ENCODE measurements at regions not wholly inside any gene's neighbourhood (a gene's known extent, or its start where the extent isn't known, plus 50 kb on each side); places are given as distances from the start of the nearest gene placed in this dataset.
A peak's percentile ranks its signal among the peaks of the same experiment; 100 is the strongest.

DNA sequence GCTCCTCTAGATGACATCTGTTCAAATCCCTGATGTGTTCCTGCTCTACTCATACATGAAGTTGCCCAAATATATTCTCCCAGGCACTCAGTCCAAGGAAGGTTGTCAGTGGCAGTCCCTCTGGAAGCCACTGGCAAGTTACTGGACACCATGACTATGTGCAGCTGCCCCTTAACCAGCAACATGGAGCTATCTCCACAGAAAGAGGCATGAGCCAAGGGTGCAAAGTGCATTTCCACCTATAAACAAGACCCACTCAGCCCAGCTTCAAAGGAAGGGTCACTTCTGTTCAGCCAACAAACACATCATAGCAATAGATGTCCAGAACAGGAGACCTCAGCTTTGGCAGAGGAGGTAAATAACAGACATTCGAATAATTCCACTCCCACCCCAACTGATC lies 217.6 kb upstream of the PMEPA1 start:
- no peak for DNase-seq (ENCODE audit: low spot score)

DNA sequence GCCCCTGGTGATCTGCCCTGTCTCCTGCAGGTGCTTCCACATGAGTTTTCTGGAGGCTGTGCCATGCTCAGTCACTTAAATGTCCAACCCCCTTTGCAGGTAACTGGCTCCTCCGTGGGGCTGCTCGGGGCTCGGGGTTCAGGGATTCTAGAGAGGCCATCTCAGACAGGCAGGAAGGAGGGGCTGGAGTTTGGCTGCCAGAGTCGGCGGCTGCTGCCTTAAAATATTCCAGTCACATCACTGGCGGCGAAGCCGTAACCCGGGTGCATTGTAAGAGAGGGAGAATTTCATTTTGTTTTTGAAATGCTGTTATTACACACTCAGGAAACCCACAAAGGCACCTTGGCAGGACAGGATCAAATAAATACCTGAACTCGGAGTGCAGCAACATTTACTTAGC lies 212.9 kb upstream of the PMEPA1 start:
- DNase-seq (ENCODE audit: low spot score): no peak

DNA sequence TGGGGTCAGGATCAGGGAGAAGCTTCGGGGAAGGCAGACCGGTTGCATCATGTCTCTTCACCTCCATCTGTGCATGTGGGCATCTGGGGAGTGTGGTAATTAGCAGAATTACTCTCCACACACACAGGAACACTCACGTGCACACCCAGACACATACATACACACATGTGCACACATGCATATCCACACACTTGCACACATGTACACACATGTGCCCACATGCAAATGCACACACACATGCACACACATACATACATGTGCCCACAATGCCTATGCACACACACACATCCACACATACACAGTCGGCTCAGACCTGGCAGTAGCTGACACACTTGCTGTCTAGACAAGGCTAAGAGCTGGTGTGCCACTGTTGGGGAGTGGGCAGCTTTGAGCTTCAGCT lies 212.3 kb upstream of the PMEPA1 start:
- no peak for DNase-seq (ENCODE audit: low spot score)

DNA sequence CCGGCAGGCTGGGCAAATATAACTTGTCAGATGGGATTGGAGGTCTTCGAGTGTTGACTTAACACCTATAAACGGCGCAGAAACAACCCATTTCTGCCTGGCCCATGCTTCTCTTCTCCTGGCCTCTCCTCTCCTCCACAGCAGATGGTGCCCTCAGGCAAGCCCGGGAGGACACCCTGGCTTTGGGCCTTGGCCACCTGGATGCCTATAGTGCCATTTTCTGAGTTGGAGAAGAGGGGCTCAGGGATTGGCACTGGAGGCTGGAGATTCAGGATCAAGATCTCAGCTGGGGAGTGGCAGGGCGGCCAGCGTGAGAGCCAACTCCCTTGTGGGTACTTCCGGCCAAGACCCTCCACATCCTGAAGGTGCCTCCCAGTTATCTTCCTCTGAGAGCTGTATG lies 211.9 kb upstream of the PMEPA1 start:
- DNase-seq (ENCODE audit: low spot score): no peak

DNA sequence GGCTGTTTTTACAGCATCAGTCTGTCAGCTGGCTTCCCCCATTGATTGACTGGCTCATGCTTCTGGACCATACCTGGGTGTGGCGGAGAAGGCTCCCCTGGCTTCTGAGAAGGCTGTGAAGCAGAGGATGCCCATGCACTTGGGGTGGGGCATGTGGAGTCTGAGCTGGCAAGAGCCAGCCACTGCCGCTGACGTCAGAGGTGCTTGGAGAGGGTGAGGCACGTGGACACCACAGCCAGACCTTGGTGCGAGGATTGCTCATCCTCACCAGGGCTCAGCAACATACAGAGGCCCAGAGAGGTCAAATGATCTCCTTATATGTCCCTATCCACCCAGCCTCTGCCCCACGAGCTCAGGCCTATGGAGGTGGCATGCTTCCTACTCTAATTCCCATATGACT lies 211.2 kb upstream of the PMEPA1 start:
- DNase-seq (ENCODE audit: low spot score): no peak

DNA sequence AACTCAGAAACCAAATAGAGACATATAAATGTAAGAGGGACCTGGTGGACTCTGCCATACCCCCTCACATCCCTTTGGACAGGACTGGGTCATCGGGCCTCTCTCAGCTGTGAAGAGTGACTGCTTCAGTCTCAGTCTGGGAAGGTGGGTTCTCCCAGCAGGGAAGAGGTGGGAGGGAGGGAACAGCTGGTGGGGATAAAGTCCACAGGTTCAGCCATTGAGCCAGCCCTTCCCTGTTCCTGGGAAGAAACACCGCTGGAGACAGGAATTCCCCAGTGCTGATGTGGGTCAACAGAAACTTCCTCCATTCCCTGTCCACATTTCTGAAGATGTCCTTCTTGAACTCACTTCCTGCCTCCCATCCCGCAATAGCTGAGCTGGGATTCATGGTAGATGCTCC lies 209.2 kb upstream of the PMEPA1 start:
- DNase-seq (ENCODE audit: low spot score): no peak

DNA sequence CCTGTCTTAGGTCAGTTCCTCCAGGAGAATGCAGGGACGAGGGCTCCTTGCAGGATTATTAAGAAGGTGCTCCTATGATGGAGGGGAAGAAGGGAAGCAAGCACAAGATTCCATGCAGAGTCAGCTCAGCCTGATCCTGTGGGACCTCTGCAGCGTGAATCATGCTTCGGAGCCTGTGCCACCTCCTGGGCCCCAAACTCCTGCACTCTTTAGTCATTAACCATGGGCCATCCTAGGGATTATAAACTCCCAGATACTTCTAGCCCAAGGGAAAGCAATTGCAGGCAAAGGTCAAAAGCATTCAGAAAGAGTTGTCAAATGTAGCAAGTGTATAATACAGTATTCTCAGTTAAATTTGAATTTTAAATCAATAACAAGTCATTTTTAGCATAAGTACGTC lies 208.7 kb upstream of the PMEPA1 start:
- no peak for DNase-seq (ENCODE audit: low spot score)

DNA sequence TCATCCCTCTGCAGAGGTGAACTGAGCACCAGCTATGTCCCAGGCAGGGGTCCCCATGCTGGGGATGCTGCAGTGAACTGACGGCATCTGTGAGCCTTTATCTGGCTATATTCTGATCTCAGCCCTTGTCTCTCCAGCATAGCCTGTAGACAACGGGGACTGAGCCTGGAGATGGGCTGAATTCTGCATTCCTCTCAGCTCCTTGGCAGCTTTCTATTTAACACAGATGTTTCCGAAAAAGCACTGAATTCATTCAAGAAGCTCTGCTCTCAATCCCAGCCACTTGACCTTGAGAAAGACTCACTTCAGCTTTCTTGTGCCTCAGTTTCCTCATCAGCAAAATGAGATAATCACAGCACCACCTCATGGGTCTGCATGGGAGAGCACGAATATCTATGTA lies 204.4 kb upstream of the PMEPA1 start:
- DNase-seq (ENCODE audit: low spot score): no peak

DNA sequence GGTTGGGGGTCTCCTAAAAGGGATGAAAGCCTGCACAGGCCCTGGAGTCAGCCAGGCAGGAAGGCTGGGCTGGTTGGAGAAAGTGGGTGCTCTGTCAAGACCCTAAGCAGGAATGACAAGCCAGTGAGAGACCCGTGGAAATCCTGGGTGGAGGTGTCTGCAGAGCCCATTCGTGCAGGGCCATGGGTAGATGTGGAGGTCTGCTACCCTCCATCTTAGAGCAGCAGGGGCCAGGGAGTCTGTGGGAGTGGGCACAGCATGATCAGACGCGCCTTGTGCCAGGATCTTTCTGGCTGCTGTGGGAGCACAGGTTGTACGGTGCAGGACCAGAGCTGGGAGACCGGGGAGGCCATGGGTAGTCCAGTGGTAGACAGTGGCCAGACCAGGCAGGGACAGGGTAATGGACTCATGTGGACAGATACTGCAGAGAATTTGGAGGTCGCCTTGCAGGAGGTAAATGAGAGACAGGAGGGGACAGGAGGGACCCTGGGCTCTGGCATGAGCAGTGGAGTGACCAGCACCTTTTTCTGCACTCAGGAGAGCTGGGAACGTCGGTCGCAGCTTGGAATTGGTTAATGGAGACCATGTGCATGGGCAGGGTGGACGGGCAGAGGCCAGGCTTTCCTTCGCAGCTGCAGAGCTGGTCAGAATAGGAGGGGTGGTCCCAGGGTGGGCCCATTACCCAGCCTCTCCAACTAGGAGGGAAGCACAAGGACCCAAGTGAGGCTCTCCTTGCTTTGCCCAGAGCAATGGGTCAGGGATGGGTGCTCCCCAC lies 203.5 kb upstream of the PMEPA1 start:
- DNase-seq (ENCODE audit: low spot score): no peak

DNA sequence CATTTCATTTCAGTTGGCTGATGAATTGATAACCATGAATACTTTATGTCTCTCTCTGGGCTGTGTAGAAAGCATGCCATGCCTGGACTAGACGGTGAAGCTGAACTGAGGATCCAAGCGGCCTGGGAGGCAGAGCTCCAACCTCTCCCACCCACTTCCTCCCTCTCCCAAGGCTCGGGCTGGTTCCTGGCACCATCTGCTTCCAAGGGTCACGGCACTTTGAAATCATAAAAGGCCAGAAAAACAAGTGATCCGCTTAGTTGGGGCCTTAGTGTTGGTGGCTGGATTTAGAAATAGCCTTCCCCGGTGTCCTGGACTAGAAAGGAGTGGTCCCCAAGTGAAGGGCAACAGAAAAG lies 202.4 kb upstream of the PMEPA1 start:
- DNase-seq (ENCODE audit: low spot score): no peak

DNA sequence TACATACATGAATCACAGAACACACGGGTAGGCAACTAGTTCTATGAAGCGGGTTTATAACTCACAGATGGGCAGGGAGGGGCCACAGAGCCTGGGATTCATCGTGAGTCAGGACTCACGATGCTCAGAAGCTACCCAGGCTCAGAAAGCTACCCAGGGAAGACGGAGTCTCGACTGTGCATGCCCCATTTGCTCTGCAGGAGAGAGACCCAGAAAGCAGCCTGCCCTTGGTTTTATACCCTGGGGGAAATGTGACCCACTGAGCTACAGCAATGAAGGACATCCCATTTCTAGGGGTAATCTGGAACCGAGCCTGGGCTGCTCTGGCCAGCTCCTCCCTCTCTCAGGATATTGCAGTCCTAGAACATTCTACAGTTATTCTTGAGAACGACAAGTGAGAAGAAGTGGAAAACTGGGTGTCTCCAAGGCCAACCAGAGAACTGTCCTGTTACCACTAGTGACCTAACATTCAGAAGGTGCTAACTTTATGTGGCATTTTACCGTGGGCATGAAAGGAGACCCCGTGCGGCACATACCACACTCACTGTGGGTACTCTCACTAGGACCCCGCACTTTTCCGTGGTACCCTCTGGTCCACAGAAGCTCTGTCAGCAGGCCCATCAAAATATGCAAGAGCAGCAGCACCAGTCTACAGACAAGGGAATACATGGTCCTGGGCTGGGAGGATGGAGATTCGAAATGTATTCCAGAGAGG lies 201.9 kb upstream of the PMEPA1 start:
- DNase-seq (ENCODE audit: low spot score): no peak

DNA sequence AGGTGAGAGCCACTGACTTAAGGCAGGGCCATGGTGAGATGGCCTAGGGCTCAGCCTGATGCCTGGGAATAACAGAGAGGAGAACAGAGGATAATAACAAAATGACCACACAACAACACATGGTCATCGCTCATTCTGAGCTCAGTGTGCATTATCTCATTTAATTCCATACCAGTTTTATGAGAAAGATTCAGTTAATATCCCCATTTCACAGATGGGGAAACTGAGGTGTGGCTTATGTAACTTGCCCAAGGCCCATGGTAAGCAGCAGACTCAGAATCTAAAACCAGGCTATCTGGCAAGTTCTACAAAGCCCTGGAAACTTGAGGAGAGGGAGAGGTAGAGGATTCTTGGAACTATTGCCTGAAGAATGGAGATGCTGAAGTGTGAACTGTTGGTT lies 200.9 kb upstream of the PMEPA1 start:
- no peak for DNase-seq (ENCODE audit: low spot score)

DNA sequence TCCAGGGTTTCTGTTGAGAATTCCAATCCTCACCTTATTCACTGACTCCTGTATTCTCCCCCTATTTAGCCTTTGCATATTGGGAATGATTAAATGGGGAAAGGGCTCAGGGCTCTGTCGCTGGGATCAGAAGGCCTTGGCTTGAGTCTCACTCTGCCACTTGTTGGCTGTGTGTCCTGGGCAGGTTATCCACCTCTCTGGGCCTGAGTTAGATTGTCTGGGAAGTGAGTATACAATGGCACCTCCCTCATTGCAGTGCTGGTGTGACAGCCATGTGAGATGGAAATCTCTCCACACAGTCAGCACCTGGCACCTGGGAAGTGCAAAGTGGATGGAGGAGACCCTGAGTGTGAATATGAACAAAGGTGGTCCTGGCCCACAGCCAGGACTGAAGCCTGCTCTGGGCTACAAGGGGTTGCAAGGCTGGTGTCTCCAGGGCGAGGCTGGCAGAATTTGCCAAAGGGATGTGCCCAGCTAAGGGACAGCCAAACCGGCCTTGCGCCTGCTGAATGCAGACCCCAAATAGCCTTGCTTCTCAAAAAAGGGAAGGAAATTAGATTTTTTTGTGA lies 200.0 kb upstream of the PMEPA1 start:
- no peak for DNase-seq (ENCODE audit: low spot score)

DNA sequence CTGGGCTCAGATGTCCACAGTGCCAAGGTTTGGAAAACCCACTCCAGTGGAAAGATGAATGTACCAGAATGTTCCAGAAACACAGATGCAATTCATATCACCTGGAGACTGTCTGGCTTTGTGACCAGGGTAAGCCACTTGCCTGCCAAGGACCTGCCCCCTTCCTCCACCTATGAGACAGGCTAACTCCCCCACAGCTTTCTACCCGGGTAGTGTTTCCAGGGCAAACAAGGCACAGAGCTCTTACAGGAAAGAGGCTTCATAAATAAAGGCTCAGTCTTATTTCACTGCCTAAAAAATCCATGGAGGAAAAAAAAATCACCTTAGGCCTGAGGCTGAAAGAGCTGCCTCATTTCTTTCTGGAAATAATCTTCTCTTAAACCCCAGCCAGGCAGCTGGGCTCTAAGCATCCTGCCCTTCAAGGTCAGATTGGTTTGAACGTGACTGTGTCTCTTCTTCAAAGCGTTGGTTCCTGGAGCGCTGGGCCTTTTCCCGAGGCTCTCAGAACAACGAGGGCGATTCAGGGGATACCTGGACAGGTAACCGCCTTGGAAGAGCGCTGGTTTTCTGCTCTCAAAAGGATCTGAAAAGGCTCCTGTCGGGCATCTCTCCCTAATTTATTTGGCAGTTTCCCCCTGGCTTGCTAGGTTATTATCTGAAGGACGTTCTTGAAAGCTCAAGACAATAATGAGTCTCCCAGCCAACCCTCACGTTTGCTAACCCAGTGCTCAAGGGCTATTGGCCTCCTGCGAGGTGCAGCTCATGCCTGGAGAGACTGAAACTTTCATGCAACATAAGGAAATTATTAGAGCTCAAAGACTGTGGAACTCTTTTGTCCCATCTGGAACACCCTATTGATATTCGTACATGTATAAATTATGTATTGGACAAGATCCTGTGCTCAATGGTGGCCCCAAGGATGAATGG lies 199.2 kb upstream of the PMEPA1 start:
- DNase-seq (ENCODE audit: low spot score): no peak

DNA sequence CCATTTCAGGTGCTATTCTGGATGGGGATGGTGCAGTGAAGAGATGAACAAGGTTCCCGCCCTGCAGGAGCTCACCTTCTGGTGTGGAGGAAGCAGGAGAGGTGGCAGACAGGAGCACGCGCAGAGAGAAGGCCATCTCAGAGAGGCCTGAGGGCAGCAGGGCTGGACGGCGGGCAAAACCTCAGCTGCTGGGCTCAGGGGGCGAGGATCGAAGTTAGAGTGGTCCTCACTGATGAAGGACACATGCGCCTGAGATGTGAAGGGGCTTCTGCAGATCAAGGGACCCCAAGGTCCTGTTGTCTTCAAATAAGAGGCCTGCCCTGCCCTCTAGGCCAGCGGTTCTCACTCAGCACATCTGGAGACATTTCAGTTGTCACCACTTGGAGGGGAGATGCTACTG lies 198.4 kb upstream of the PMEPA1 start:
- no peak for DNase-seq (ENCODE audit: low spot score)

DNA sequence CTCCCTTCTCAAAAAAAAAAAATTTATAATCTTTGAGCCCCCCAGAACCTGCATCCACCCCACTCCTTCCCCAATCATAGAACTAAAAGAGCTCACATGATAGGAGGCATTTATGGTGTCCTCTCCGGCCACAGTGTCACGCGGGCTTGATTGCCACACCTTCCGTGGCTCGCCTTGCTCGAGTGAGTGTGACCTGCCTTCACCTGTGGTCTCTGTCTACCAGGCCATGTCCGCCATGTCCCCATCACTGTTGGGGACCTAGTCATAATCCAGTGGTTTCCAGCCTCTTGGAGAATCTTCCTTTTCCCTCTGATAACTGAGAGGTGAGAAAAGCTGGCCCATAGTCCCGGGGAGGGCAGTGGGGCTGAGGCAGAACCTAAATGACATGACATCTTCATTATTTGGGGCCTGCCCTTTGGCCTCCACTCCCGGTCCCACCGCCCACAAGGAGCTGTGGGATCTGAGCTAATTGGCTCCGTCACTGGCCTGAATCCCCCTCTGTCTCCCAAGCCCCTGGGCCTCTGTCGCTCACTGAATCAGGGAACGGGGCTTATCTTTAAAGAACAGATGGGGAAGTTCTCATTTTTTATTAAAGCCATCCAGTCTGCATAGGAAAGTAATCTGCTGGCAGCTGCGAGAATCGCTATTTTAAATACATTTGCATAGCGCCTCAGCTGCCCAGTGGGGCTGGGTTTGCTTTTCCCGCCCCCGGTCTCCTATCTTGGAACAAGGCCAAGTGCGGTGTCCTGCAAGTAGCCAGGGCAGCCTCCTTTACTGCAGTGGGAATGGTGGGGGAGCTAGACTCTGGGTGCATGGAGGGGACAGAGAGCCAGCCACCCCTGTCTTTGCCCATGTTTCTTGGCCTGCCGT lies 197.6 kb upstream of the PMEPA1 start:
- DNase-seq (ENCODE audit: low spot score): no peak

DNA sequence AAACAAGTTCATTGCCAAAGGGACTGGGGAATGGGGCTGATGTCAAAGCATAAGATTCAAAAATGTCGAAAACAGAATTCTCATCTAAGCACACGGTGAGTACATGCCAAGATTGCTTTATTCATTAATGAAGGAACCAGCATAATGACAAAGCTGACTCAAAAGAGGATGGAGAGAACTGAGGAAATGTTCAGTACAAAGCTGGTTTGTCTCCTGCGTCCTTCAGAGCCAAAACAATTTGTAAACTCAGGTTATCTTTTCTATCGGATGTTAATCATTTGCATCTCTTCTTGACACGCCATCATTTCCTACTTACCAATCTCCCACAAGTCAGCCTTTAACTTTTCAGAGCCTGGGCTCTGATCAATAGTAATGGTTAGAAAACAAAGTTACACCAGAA lies 195.6 kb upstream of the PMEPA1 start:
- DNase-seq (ENCODE audit: low spot score): no peak

DNA sequence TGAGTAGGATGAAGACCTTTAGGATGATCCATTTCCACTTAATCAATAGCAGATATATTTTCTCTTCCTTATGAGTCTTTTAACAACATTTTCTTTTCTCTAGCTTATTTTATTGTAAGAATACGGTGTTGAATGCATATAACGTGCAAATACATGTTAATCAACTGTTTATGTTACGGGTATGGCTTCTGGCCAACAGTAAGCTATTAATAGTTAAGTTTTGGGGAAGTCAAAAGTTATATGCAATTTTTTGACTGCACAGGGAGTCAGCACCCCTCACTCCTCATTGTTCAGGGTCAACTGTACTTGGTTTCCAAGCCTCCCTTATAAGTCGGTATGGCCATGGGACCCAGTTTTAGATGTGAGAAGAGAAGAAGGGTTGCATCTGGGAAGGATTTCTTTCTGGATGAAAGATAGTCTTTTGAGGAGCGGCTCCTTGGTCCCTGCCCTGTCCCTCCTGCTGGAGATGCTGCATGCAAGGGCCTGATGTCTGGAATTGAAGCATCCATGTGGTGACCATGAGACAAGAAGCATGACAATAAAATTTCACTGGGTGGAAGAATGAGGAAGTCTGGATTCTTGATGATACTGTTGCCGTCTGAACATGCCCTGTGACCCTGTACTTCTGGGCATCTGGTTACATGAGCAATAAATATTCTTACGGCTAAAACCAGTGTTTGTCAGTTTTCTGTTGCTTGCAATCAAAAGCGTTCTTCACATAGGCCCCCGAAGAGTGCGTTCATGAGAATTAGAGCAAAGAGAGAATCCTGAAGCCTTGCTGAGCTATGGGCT lies 194.7 kb upstream of the PMEPA1 start:
- DNase-seq (ENCODE audit: low spot score): no peak

DNA sequence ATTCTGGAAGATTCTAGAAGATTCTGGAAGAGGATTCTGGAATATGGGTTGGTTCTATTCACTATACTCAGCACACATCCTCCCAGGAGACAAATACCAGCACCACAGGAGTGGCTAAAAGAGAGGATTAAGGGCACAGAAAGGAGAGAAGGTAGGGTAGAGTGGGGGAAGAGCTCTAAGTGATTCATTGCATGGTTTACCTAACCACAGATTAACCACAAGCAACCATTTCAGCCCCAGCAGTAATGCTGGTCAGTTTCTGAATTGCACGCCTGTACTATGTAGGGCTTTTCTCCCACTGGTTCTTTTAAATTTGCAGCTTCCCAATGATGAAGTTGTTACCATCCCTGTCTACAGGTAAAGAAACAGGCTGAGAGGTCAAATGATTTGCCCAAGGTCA lies 192.7 kb upstream of the PMEPA1 start:
- DNase-seq (ENCODE audit: low spot score): peak; percentile 84

DNA sequence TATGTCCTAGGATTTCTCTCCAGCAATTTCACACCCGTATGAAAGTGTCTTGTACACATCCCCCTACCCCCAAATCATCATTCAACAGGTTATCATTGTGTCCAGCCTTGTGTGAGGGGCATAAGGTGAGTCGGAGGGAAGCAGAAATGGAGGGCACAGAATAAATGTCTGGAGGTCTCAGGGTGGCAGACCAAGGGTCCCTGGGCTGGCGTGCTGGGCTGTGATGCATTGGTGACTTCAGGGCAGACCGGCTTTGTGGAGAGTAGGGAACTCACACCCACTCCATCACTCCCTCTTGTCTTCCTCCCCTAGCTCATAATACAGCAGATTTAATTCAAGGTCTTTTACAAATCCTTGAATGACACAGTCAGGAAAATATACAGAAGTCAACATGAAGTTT lies 191.7 kb upstream of the PMEPA1 start:
- no peak for DNase-seq (ENCODE audit: low spot score)

Data from H4 (cell line).